ENCODE measurements at regions not wholly inside any gene's neighbourhood (a gene's known extent, or its start where the extent isn't known, plus 50 kb on each side); places are given as distances from the start of the nearest gene placed in this dataset.

- no peak for TF ChIP-seq MEF2B (IDR thresholded peaks at IDR 0.05; ENCODE audit: partially characterized antibody, poor library complexity, severe bottlenecking)
- TF ChIP-seq ETV6 (conservative IDR thresholded peaks at IDR 0.05 in 1 of 2, IDR thresholded peaks at IDR 0.05 in 1 of 2; ENCODE audit: borderline replicate concordance in 1 of 2, low read depth in 1 of 2), result no peak
- TF ChIP-seq SUPT20H (IDR thresholded peaks at IDR 0.05; ENCODE audit: borderline replicate concordance, control insufficient read depth, low read depth, low read length), result no peak
These were observed 399.7 kb downstream of the VPS13C start (continued) for GRCh38 chr15:61660579-61660978.

- Histone ChIP-seq H3K4me1 (ENCODE audit: control insufficient read depth, insufficient read depth, low read length) (no peaks in the 10 kb centered on the region), H3K9me3 (replicated peaks; ENCODE audit: control insufficient read depth, insufficient read depth, low read length) (no peaks in the 10 kb centered on the region), H3K4me3 (no peak overlapping the region), H3K4me2 (ENCODE audit: control insufficient read depth, insufficient read depth) (no peak overlapping the region), H4K20me1 (ENCODE audit: control insufficient read depth, insufficient read depth) (no peaks in the 10 kb centered on the region), H3K36me3 (ENCODE audit: control insufficient read depth in 2 of 2, insufficient read depth in 2 of 2, low read length in 1 of 2) (no peaks in the 10 kb centered on the region), H3K27ac (ENCODE audit: control insufficient read depth, insufficient read depth) (no peak overlapping the region), H2AFZ (ENCODE audit: control insufficient read depth, low read depth, low read length) (no peak overlapping the region), H3K27me3 (replicated peaks in 1 of 2; ENCODE audit: control insufficient read depth in 2 of 2, insufficient read depth in 2 of 2, low read length in 1 of 2) (no peaks in the 10 kb centered on the region; a peak in 1 of 4 replicates), H3K79me2 (ENCODE audit: control insufficient read depth, insufficient read depth, low read length) (no peaks in the 10 kb centered on the region), H3K9ac (ENCODE audit: control insufficient read depth, insufficient read depth, low read length) (no peak overlapping the region)
- intact Hi-C loops (cut with micrococcal nuclease; ENCODE audit: unreplicated experiment), result no loop called here
- TF ChIP-seq RBBP5 (conservative IDR thresholded peaks at IDR 0.05) (no peak), EZH2 (IDR thresholded peaks at IDR 0.05; ENCODE audit: borderline replicate concordance, control insufficient read depth, low read depth, low read length) (no peak), JUNB (IDR thresholded peaks at IDR 0.05) (no peak), ZZZ3 (IDR thresholded peaks at IDR 0.05; ENCODE audit: control insufficient read depth, insufficient read length, low read depth) (no peak), JUND (IDR thresholded peaks at IDR 0.05; ENCODE audit: low read depth, low read length) (no peak), RELB (IDR thresholded peaks at IDR 0.05; ENCODE audit: low read depth) (no peak), ZBED1 (IDR thresholded peaks at IDR 0.05; ENCODE audit: borderline replicate concordance) (no peak), ATF7 (IDR thresholded peaks at IDR 0.05; ENCODE audit: low read depth) (no peak), RAD51 (IDR thresholded peaks at IDR 0.05) (no peak), CHD2 (IDR thresholded peaks at IDR 0.05; ENCODE audit: borderline replicate concordance, low read depth, low read length) (no peak), ATF2 (IDR thresholded peaks at IDR 0.05; ENCODE audit: low read length) (no peak), MEF2A (IDR thresholded peaks at IDR 0.05; ENCODE audit: insufficient read depth, low read depth, low read length) (no peak)
- no peak for DNase-seq (ENCODE audit: low read depth, low spot score)
- WGBS (ENCODE audit: insufficient coverage, insufficient replicate concordance, low lambda C conversion rate, missing lambda C conversion rate), result 29% methylated on average over 5 of the region's 5 CpGs
- CTCF ChIA-PET, result no interaction called here
- FAIRE-seq, result no peak
- in situ Hi-C loops (cut with MboI), result no loop called here
- BruUV-seq (replicated peaks), result no TSS peak
- POLR2A ChIA-PET, result no interaction called here
- RAD21 ChIA-PET (ENCODE audit: unreplicated experiment), result no interaction called here
- SMC1A ChIA-PET (ENCODE audit: uncharacterized antibody, unreplicated experiment), result no interaction called here
- ATAC-seq, result no peak
These were observed 400.6 kb downstream of the VPS13C start for GRCh38 chr15:61659566-61660190.
